BJ (cell line): ENCODE measurements at regions not wholly inside any gene's neighbourhood (a gene's known extent, or its start where the extent isn't known, plus 50 kb on each side); places are given as distances from the start of the nearest gene placed in this dataset.

Source experiments
- CTCF ChIA-PET: fragments of 350-600 bp; formaldehyde crosslinking; extraction: SDS; loops from one replicate; lab custom pipeline; 2021; ENCODE audit warnings: antibody characterized with exemption, inconsistent platforms; lab: Yijun Ruan, JAX
- POLR2A ChIA-PET: fragments of 300-600 bp; sonication (Branson Sonifier 250); formaldehyde crosslinking; extraction: SDS; loops from one replicate; lab custom pipeline; 2021; ENCODE audit warnings: antibody characterized with exemption; lab: Charles Lee
- DNase-seq: peaks from one replicate; pipeline ENCODE4 v3.0.0-alpha.2; 2011; ENCODE audit warnings: low read depth
- H3K27me3 ChIP-seq: 2 replicates; pipeline ENCODE4 v1.6.0; 2011; ENCODE audit warnings: low read length; ENCODE audit not compliant: control insufficient read depth, insufficient read depth
- H3K36me3 ChIP-seq: 2 replicates; pipeline ENCODE4 v1.5.1; 2011; ENCODE audit warnings: low read length; ENCODE audit not compliant: control insufficient read depth, insufficient read depth
- H3K4me3 ChIP-seq: 2 replicates; pipeline ENCODE4 v1.5.1; 2011; ENCODE audit warnings: low read depth, mild to moderate bottlenecking, control low read depth, low read length
- TF ChIP-seq, protein P1 (sequence below): IDR thresholded peaks from 2 replicates; pipeline ENCODE4 v1.5.1; 2011; ENCODE audit warnings: low read depth, mild to moderate bottlenecking, control low read depth, inconsistent platforms, low read length, moderate library complexity; ENCODE audit not compliant: insufficient read depth

DNA sequence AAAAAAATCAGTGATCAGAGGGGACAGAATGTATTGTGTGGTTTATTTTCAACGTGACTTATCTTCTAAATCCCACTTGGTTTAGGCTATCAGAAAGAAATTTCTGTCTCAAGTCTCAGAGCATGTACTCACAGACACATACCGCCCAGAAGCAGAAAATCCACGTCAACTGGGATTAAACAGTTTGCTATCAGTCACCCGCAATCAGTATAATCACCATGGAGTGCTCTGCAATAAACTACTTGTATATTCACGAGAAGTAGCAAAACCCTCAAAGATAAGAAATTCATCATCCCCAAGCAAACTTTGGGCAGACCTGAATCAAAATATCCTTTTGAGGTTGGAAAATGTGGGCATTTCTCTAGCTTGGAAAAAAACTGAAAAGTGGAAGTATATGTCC is 259.1 kb downstream of the FGFR2 start:
- Histone ChIP-seq H3K4me3 (no peak overlapping the region), H3K27me3 (no peaks in the 10 kb centered on the region), H3K36me3 (no peaks in the 10 kb centered on the region)
- TF ChIP-seq, protein P1, sequence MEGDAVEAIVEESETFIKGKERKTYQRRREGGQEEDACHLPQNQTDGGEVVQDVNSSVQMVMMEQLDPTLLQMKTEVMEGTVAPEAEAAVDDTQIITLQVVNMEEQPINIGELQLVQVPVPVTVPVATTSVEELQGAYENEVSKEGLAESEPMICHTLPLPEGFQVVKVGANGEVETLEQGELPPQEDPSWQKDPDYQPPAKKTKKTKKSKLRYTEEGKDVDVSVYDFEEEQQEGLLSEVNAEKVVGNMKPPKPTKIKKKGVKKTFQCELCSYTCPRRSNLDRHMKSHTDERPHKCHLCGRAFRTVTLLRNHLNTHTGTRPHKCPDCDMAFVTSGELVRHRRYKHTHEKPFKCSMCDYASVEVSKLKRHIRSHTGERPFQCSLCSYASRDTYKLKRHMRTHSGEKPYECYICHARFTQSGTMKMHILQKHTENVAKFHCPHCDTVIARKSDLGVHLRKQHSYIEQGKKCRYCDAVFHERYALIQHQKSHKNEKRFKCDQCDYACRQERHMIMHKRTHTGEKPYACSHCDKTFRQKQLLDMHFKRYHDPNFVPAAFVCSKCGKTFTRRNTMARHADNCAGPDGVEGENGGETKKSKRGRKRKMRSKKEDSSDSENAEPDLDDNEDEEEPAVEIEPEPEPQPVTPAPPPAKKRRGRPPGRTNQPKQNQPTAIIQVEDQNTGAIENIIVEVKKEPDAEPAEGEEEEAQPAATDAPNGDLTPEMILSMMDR, result no peak
- ChIA-PET POLR2A (no interaction called here), CTCF (no interaction called here)
- DNase-seq, result no peak

DNA sequence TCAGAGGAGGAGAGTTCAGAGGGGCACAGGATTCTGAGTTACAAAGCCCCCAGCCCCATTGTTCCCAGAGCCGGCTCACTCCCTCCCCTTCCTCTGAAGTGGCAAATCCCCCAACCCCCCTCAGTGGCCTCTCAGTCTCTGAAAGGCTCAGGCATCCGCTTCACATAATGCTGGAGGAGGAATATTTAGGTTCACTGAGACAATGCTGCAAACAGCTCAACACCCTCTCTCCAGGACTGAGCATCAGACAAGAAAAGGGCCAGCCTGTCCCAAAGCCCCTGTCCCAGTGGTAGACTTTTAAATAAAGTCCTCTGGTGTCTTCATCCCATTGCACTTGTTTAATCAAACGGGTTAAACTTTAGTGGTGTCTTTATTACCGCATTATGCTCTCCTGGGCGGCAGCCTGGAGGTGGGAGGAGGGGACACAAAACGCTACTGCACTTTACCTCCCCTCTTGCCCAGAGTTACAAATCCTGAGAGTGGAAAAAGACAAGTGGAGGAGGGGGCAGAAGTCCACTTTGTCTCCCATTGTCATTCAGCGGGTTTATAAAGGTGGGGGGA is 257.9 kb downstream of the FGFR2 start:
- CTCF ChIA-PET, result no interaction called here
- Histone ChIP-seq H3K4me3 (no peak overlapping the region), H3K36me3 (no peaks in the 10 kb centered on the region), H3K27me3 (no peaks in the 10 kb centered on the region)
- TF ChIP-seq, protein P1, result no peak
- POLR2A ChIA-PET, result no interaction called here
- DNase-seq, result no peak

DNA sequence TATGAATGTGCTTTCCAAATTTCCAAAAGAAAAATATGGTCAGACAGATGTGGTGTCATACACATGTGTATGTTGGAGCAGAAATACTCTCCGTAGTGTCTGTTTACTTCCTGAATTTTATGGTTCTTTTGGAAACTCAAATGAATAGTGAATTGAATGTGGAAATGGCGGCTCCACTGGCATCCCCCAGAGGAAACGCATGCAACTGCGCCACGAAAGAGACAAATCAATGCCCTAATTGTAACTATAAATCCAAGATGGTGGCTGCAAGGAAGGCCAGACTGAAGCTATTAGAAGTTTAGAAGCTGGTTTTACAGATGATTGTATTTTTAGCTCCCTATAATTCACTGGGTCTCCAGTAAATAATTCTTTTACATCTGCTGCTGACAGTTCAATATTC is 246.7 kb downstream of the FGFR2 start:
- H3K36me3 ChIP-seq, result no peaks in the 10 kb centered on the region

DNA sequence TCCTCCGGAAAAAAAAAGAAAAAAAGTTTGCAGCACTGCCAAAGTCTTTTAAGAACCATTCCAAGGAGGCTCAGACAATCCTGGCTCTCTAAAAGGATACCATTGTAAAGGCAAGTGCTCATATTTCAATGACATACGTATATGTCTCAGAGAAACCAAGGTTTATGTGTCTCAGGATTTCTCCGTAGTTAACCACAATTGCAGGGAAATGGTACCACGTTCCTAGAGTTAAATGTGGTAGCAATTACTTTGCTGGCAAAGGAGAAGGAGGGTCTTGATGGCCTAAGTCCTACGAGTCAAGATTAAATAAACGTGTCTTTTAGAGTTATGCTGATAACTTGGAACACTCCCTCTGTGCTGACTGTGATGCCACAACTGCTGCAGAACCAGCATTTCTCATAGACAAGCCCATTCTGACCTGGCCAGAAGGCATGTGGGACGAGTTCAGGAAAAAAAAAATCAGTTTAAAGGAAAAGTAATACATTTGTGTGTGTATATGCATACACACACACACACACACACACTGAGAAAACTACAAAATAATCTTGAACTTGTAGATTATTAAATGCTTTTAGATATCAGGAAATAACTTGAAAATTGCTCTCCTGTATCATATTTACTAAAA is 245.9 kb downstream of the FGFR2 start:
- CTCF ChIA-PET, result no interaction called here
- POLR2A ChIA-PET, result no interaction called here
- no peak for DNase-seq
- TF ChIP-seq, protein P1, result no peak
- Histone ChIP-seq H3K27me3 (no peaks in the 10 kb centered on the region), H3K4me3 (no peak overlapping the region), H3K36me3 (no peaks in the 10 kb centered on the region)

More for the DNA sequence above, 246.7 kb downstream of the FGFR2 start:
- no peak for DNase-seq
- Histone ChIP-seq H3K27me3 (no peaks in the 10 kb centered on the region), H3K4me3 (no peak overlapping the region)
- CTCF ChIA-PET, result no interaction called here
- TF ChIP-seq, protein P1, result no peak
- POLR2A ChIA-PET, result no interaction called here

DNA sequence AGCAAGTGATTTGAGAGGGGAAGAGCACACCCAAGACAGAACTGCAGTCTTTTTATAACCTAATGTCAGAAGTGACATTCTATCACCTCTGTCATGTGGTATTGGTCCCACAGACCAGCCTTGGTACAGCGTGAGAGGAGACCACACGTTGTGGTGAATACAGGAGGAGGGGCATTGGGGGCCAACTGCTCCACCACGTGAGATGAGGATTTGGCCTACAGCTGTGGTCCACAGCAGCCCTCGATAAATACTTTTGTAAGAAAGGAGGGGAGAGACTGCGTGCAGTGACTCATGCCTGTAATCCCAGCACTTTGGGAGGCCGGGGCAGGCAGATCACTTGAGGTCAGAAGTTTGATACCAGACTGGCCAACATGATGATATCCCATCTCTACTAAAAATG is 243.1 kb downstream of the FGFR2 start:
- DNase-seq, result no peak
- no peaks in the 10 kb centered on the region for H3K27me3 ChIP-seq
- no peak overlapping the region for H3K4me3 ChIP-seq
- ChIA-PET POLR2A (no interaction called here), CTCF (no interaction called here)
- TF ChIP-seq, protein P1, result no peak
- H3K36me3 ChIP-seq, result no peaks in the 10 kb centered on the region
